ENCODE measurements at regions not wholly inside any gene's neighbourhood (a gene's known extent, or its start where the extent isn't known, plus 50 kb on each side); places are given as distances from the start of the nearest gene placed in this dataset.
"Not testable (repeated sequence)": the region's sequence is repeated elsewhere in the genome, so short reads cannot be mapped to it uniquely, and the experiment has no call there.

GRCh38 chr5:116709082-116709481 is 134.5 kb upstream of the SEMA6A start:
- DNase-seq (ENCODE audit: low read depth in 4 of 4, low spot score in 3 of 4): no peak

GRCh38 chr5:116705121-116705519 is 130.5 kb upstream of the SEMA6A start:
- not testable (repeated sequence) for DNase-seq (ENCODE audit: low read depth in 4 of 4, low spot score in 3 of 4)

- DNase-seq (ENCODE audit: low read depth in 4 of 4, low spot score in 3 of 4): no peak
These were observed 129.3 kb upstream of the SEMA6A start for GRCh38 chr5:116703941-116704340.

- DNase-seq (ENCODE audit: low read depth in 4 of 4, low spot score in 3 of 4): no peak
These were observed 128.7 kb upstream of the SEMA6A start for GRCh38 chr5:116703328-116703727.

GRCh38 chr5:116702776-116703175 is 128.2 kb upstream of the SEMA6A start:
- DNase-seq (ENCODE audit: low read depth in 4 of 4, low spot score in 3 of 4): no peak

GRCh38 chr5:116699332-116699731 is 124.7 kb upstream of the SEMA6A start:
- DNase-seq (ENCODE audit: low read depth in 4 of 4, low spot score in 3 of 4): no peak

GRCh38 chr5:116696366-116696765 is 121.7 kb upstream of the SEMA6A start:
- no peak for DNase-seq (ENCODE audit: low read depth in 4 of 4, low spot score in 3 of 4)

- DNase-seq (ENCODE audit: low read depth in 4 of 4, low spot score in 3 of 4): peak in 2 of 4 donors; percentile 7 to 25
These were observed 121.1 kb upstream of the SEMA6A start for GRCh38 chr5:116695681-116696080.

GRCh38 chr5:116686438-116686837 is 111.8 kb upstream of the SEMA6A start:
- no peak for DNase-seq (ENCODE audit: low read depth in 4 of 4, low spot score in 3 of 4)

GRCh38 chr5:116685931-116686330 is 111.3 kb upstream of the SEMA6A start:
- DNase-seq (ENCODE audit: low read depth in 4 of 4, low spot score in 3 of 4): no peak

GRCh38 chr5:116685069-116685468 is 110.4 kb upstream of the SEMA6A start:
- DNase-seq (ENCODE audit: low read depth in 4 of 4, low spot score in 3 of 4): no peak

GRCh38 chr5:116681334-116682013 is 106.9 kb upstream of the SEMA6A start:
- no peak for DNase-seq (ENCODE audit: low read depth in 4 of 4, low spot score in 3 of 4)

GRCh38 chr5:116675626-116675910 is 100.9 kb upstream of the SEMA6A start:
- no peak for DNase-seq (ENCODE audit: low read depth in 4 of 4, low spot score in 3 of 4)

GRCh38 chr5:116674881-116675625 is 100.4 kb upstream of the SEMA6A start:
- no peak for DNase-seq (ENCODE audit: low read depth in 4 of 4, low spot score in 3 of 4)

- DNase-seq (ENCODE audit: low read depth in 4 of 4, low spot score in 3 of 4): no peak
These were observed 98.8 kb upstream of the SEMA6A start for GRCh38 chr5:116673453-116673852.

- no peak for DNase-seq (ENCODE audit: low read depth in 4 of 4, low spot score in 3 of 4)
These were observed 97.6 kb upstream of the SEMA6A start for GRCh38 chr5:116672203-116672602.

GRCh38 chr5:116671211-116671736 is 96.7 kb upstream of the SEMA6A start:
- DNase-seq (ENCODE audit: low read depth in 4 of 4, low spot score in 3 of 4): no peak

GRCh38 chr5:116669261-116670031 is 94.8 kb upstream of the SEMA6A start:
- DNase-seq (ENCODE audit: low read depth in 4 of 4, low spot score in 3 of 4): no peak

GRCh38 chr5:116668390-116668789 is 93.8 kb upstream of the SEMA6A start:
- DNase-seq (ENCODE audit: low read depth in 4 of 4, low spot score in 3 of 4): no peak

GRCh38 chr5:116666901-116667300 is 92.3 kb upstream of the SEMA6A start:
- no peak for DNase-seq (ENCODE audit: low read depth in 4 of 4, low spot score in 3 of 4)

- no peak for DNase-seq (ENCODE audit: low read depth in 4 of 4, low spot score in 3 of 4)
These were observed 90.4 kb upstream of the SEMA6A start for GRCh38 chr5:116664988-116665387.

- DNase-seq (ENCODE audit: low read depth in 4 of 4, low spot score in 3 of 4): no peak
These were observed 88.5 kb upstream of the SEMA6A start for GRCh38 chr5:116663081-116663480.

Measured in left renal pelvis (tissue), 4 donors.